H9 (cell line): ENCODE measurements at regions not wholly inside any gene's neighbourhood (a gene's known extent, or its start where the extent isn't known, plus 50 kb on each side); places are given as distances from the start of the nearest gene placed in this dataset.

ENCODE experiments used
- DNase-seq: peaks from one replicate; pipeline ENCODE4 v3.0.0-alpha.2; 2017
- H2AFZ ChIP-seq: one replicate; pipeline ENCODE4 v1.6.1; 2013; ENCODE audit warnings: mild to moderate bottlenecking, low read length, control low read depth, moderate library complexity
- H2AK5ac ChIP-seq: 2 replicates; pipeline ENCODE4 v1.6.1; 2013; ENCODE audit warnings: low read length, control low read depth, mixed read lengths; ENCODE audit not compliant: insufficient read length
- H2BK120ac ChIP-seq: one replicate; pipeline ENCODE4 v1.6.1; 2013; ENCODE audit warnings: low read depth, mild to moderate bottlenecking, low read length, control low read depth, inconsistent platforms; ENCODE audit not compliant: poor library complexity, severe bottlenecking
- H2BK12ac ChIP-seq: 2 replicates; pipeline ENCODE4 v1.6.1; 2013; ENCODE audit warnings: low read length, control low read depth, mixed read lengths, low read depth; ENCODE audit not compliant: insufficient read length
- H2BK15ac ChIP-seq: 2 replicates; pipeline ENCODE4 v1.6.1; 2013; ENCODE audit warnings: low read depth, low read length, control low read depth
- H2BK20ac ChIP-seq: one replicate; pipeline ENCODE4 v1.6.1; 2013; ENCODE audit warnings: low read depth, mild to moderate bottlenecking, low read length, control low read depth, inconsistent platforms; ENCODE audit not compliant: poor library complexity, severe bottlenecking
- H2BK5ac ChIP-seq: 2 replicates; pipeline ENCODE4 v1.6.1; 2013; ENCODE audit warnings: low read length, control low read depth, mixed read lengths; ENCODE audit not compliant: insufficient read length
- H3K14ac ChIP-seq: 2 replicates; pipeline ENCODE4 v1.6.1; 2013; ENCODE audit warnings: low read length, control low read depth; ENCODE audit not compliant: insufficient read depth
- H3K18ac ChIP-seq: 2 replicates; pipeline ENCODE4 v1.6.1; 2013; ENCODE audit warnings: low read depth, mild to moderate bottlenecking, mixed read lengths, low read length, control low read depth; ENCODE audit not compliant: insufficient read length
- H3K23ac ChIP-seq: 2 replicates; pipeline ENCODE4 v1.6.1; 2013; ENCODE audit warnings: low read length, control low read depth, mixed read lengths, low read depth; ENCODE audit not compliant: insufficient read length
- H3K23me2 ChIP-seq: 2 replicates; pipeline ENCODE4 v1.6.1; 2013; ENCODE audit warnings: low read depth, mild to moderate bottlenecking, mixed read lengths, low read length, control low read depth; ENCODE audit not compliant: insufficient read length, poor library complexity, severe bottlenecking
- H3K27ac ChIP-seq: 2 replicates; pipeline ENCODE4 v1.5.1; 2013; ENCODE audit warnings: low read length, control low read depth, mixed read lengths, low read depth; ENCODE audit not compliant: insufficient read length
- H3K27me3 ChIP-seq: 2 replicates; pipeline ENCODE4 v1.6.1; 2013; ENCODE audit warnings: low read length, control low read depth, inconsistent platforms; ENCODE audit not compliant: insufficient read depth
- H3K4ac ChIP-seq: 2 replicates; pipeline ENCODE4 v1.6.1; 2013; ENCODE audit warnings: low read depth, mild to moderate bottlenecking, control low read depth, inconsistent platforms, low read length, moderate library complexity
- H3K4me1 ChIP-seq: 2 replicates; pipeline ENCODE4 v1.6.1; 2013; ENCODE audit warnings: low read length, control low read depth, inconsistent platforms; ENCODE audit not compliant: insufficient read depth
- H3K4me2 ChIP-seq: 2 replicates; pipeline ENCODE4 v1.6.1; 2013; ENCODE audit warnings: low read length, control low read depth, mixed read lengths; ENCODE audit not compliant: insufficient read length, insufficient read depth
- H3K56ac ChIP-seq: 2 replicates; pipeline ENCODE4 v1.6.1; 2013; ENCODE audit warnings: low read depth, mild to moderate bottlenecking, mixed read lengths, low read length, control low read depth; ENCODE audit not compliant: insufficient read length
- H3K79me1 ChIP-seq: 2 replicates; pipeline ENCODE4 v1.6.1; 2013; ENCODE audit warnings: low read depth, mild to moderate bottlenecking, moderate library complexity, low read length, control low read depth, inconsistent platforms; ENCODE audit not compliant: insufficient read depth, poor library complexity, severe bottlenecking
- H3K79me2 ChIP-seq: 2 replicates; pipeline ENCODE4 v1.6.1; 2013; ENCODE audit warnings: low read length, control low read depth, inconsistent platforms; ENCODE audit not compliant: insufficient read depth
- H3K9ac ChIP-seq: 2 replicates; pipeline ENCODE4 v1.6.1; 2013; ENCODE audit warnings: low read length, control low read depth, mixed read lengths; ENCODE audit not compliant: insufficient read length; ENCODE audit errors: extremely low read depth
- H3K9me3 ChIP-seq: one replicate; pipeline ENCODE4 v1.6.1; 2013; ENCODE audit warnings: low read depth, low read length, inconsistent platforms; ENCODE audit not compliant: control insufficient read depth
- H3T11ph ChIP-seq: one replicate; pipeline ENCODE4 v1.6.1; 2013; ENCODE audit warnings: mild to moderate bottlenecking, low read length, control low read depth, inconsistent platforms
- H4K20me1 ChIP-seq: one replicate; pipeline ENCODE4 v1.6.1; 2013; ENCODE audit not compliant: control insufficient read depth, insufficient read length, insufficient read depth
- H4K5ac ChIP-seq: 2 replicates; pipeline ENCODE4 v1.6.1; 2013; ENCODE audit warnings: low read depth, mild to moderate bottlenecking, mixed read lengths, low read length, control low read depth; ENCODE audit not compliant: insufficient read length
- H4K8ac ChIP-seq: replicated peaks from 2 replicates; pipeline ENCODE4 v1.6.1; 2013; ENCODE audit warnings: low read length, control low read depth, mixed read lengths, low read depth; ENCODE audit not compliant: insufficient read length
- H4K91ac ChIP-seq: 2 replicates; pipeline ENCODE4 v1.6.1; 2013; ENCODE audit warnings: low read depth, mild to moderate bottlenecking, moderate library complexity, mixed read lengths, low read length, control low read depth; ENCODE audit not compliant: insufficient read length
- H3K27ac Mint-ChIP-seq, 3 experiments: 2 replicates in 2 of 3; 3 replicates in 1 of 3; pipeline ENCODE4 v1.8.0; 2020 to 2021; ENCODE audit warnings: mixed read lengths in 3 of 3, mild to moderate bottlenecking in 1 of 3, moderate library complexity in 1 of 3
- H3K27me3 Mint-ChIP-seq: 2 replicates; pipeline ENCODE4 v1.8.0; 2021; ENCODE audit warnings: low read depth, mild to moderate bottlenecking, moderate library complexity, mixed read lengths
- H3K36me3 Mint-ChIP-seq, 3 experiments: 2 replicates in 2 of 3; 3 replicates in 1 of 3; pipeline ENCODE4 v1.8.0; 2020 to 2021; ENCODE audit warnings: low read depth in 3 of 3, mixed read lengths in 3 of 3; ENCODE audit not compliant: insufficient read depth in 1 of 3
- H3K4me1 Mint-ChIP-seq, 2 experiments: 2 replicates each; pipeline ENCODE4 v1.8.0; 2020; ENCODE audit warnings: mixed read lengths in 2 of 2
- H3K4me3 Mint-ChIP-seq, 2 experiments: 2 replicates in 1 of 2; 3 replicates in 1 of 2; pipeline ENCODE4 v1.8.0; 2020 to 2021; ENCODE audit warnings: mild to moderate bottlenecking in 2 of 2, mixed read lengths in 2 of 2, moderate library complexity in 1 of 2
- H3K9me3 Mint-ChIP-seq, 2 experiments: 2 replicates in 1 of 2; 3 replicates in 1 of 2; pipeline ENCODE4 v1.8.0; 2020; ENCODE audit warnings: mild to moderate bottlenecking in 2 of 2, mixed read lengths in 2 of 2, moderate library complexity in 1 of 2
- CTCF ChIP-seq: fragments of 200-600 bp; sonication (generic); conservative IDR thresholded peaks from 3 replicates; pipeline ENCODE4 v1.8.0; 2021; ENCODE audit warnings: antibody characterized with exemption, mild to moderate bottlenecking
- WGBS: extraction: QIAGEN DNeasy Blood & Tissue Kit; methylation state at CpG from one replicate; pipeline ENCODE4 v1.1.7; 2013; ENCODE audit warnings: missing lambda C conversion rate, low lambda C conversion rate, mixed read lengths; ENCODE audit not compliant: insufficient read length; ENCODE audit errors: extremely low coverage; 5-methylcytosine and 5-hydroxymethylcytosine counted together

- Histone ChIP-seq H3K4me1 (no peaks in the 10 kb centered on the region), H3K9me3 (peaks cover 10% of the 10 kb centered on the region), H3K9ac (no peak overlapping the region), H4K20me1 (no peaks in the 10 kb centered on the region), H2BK120ac (no peak overlapping the region), H3K14ac (no peak overlapping the region), H3K4ac (no peak overlapping the region), H4K8ac (no peak overlapping the region), H3K79me2 (no peaks in the 10 kb centered on the region), H3K23ac (no peak overlapping the region), H3K18ac (no peak overlapping the region), H4K91ac (no peak overlapping the region), H2BK15ac (no peak overlapping the region), H3K27ac (no peak overlapping the region), H2BK5ac (no peak overlapping the region), H2AFZ (no peak overlapping the region), H3T11ph (no peak overlapping the region), H3K56ac (no peak overlapping the region), H4K5ac (no peak overlapping the region), H3K23me2 (no peaks in the 10 kb centered on the region), H2BK20ac (no peak overlapping the region), H2BK12ac (no peak overlapping the region), H2AK5ac (no peak overlapping the region), H3K79me1 (no peaks in the 10 kb centered on the region), H3K4me2 (no peak overlapping the region), H3K27me3 (no peaks in the 10 kb centered on the region)
- TF ChIP-seq CTCF, result no peak
- peaks cover 20 to 25% of the 10 kb centered on the region in 2 experiments for H3K9me3 Mint-ChIP-seq
- no CpG with 5 or more reads among the region's 15 CpGs for WGBS
- DNase-seq, result no peak
- H3K27ac Mint-ChIP-seq, result no peak overlapping the region; a peak in 1 of 7 replicates
- no peak overlapping the region for H3K4me3 Mint-ChIP-seq
- peaks cover 1 to 30% (median 3%) of the 10 kb centered on the region in 3 experiments; a peak in 6 of 7 replicates for H3K36me3 Mint-ChIP-seq
- H3K27me3 Mint-ChIP-seq, result peaks cover 6% of the 10 kb centered on the region
- H3K4me1 Mint-ChIP-seq, result peaks cover 11 to 17% of the 10 kb centered on the region in 2 experiments
Measured at GRCh38 chr10:128556182-128557110, 430.2 kb upstream of the MKI67 start.
